Spleen (tissue), 11 donors: ENCODE measurements at regions not wholly inside any gene's neighbourhood (a gene's known extent, or its start where the extent isn't known, plus 50 kb on each side); places are given as distances from the start of the nearest gene placed in this dataset.

Experiments
- DNase-seq: peaks from one replicate; pipeline ENCODE4 v3.0.0-alpha.2; 2020
- H3K27ac ChIP-seq, 8 donors: fragments of 200-600 bp; sonication (generic) in 7 of 8; 1 replicate in 4 of 8; 2 replicates in 4 of 8; pipeline versions ENCODE4 v1.5.0 to v1.8.0; 2016 to 2021; ENCODE audit warnings: inconsistent platforms in 4 of 8, mild to moderate bottlenecking in 4 of 8, moderate library complexity in 1 of 8
- H3K27me3 ChIP-seq, 7 donors: fragments of 200-600 bp; sonication (generic) in 6 of 7; replicated peaks in 1 of 7; 1 replicate in 4 of 7; 2 replicates in 3 of 7; pipeline versions ENCODE4 v1.5.0 to v1.8.0; 2016 to 2021; ENCODE audit warnings: inconsistent platforms in 3 of 7, mild to moderate bottlenecking in 1 of 7
- H3K36me3 ChIP-seq, 6 donors: fragments of 200-600 bp; sonication (generic) in 5 of 6; 1 replicate in 4 of 6; 2 replicates in 2 of 6; pipeline versions ENCODE4 v1.5.0 to v1.8.0; 2016 to 2021; ENCODE audit warnings: inconsistent platforms in 2 of 6
- H3K4me1 ChIP-seq, 6 donors: fragments of 200-600 bp; sonication (generic) in 5 of 6; 1 replicate in 3 of 6; 2 replicates in 3 of 6; pipeline versions ENCODE4 v1.5.0 to v1.8.0; 2016 to 2021; ENCODE audit warnings: inconsistent platforms in 3 of 6
- H3K4me3 ChIP-seq, 8 donors: fragments of 200-600 bp; sonication (generic) in 7 of 8; 1 replicate in 4 of 8; 2 replicates in 4 of 8; pipeline versions ENCODE4 v1.5.0 to v1.8.0; 2016 to 2021; ENCODE audit warnings: inconsistent platforms in 4 of 8, mild to moderate bottlenecking in 4 of 8, moderate library complexity in 2 of 8
- H3K9me3 ChIP-seq, 8 donors: fragments of 200-600 bp; sonication (generic) in 7 of 8; 1 replicate in 4 of 8; 2 replicates in 4 of 8; pipeline versions ENCODE4 v1.5.0 to v1.8.0; 2016 to 2021; ENCODE audit warnings: inconsistent platforms in 4 of 8
- CTCF ChIP-seq, 11 experiments: fragments of 200-600 bp in 7 of 11; fragments of 450-650 bp in 4 of 11; sonication (generic) in 4 of 11; IDR thresholded peaks in 8 of 11; conservative IDR thresholded peaks in 3 of 11; 1 replicate in 7 of 11; 2 replicates in 4 of 11; pipeline versions ENCODE4 v1.4.0 to v1.8.0; 2016 to 2021; ENCODE audit warnings: antibody characterized with exemption in 11 of 11, inconsistent platforms in 4 of 11, mild to moderate bottlenecking in 1 of 11
- POLR2A ChIP-seq, 3 donors: fragments of 450-650 bp; IDR thresholded peaks; one replicate each; pipeline ENCODE4 v1.5.1; 2017; ENCODE audit warnings: antibody characterized with exemption in 3 of 3, mild to moderate bottlenecking in 1 of 3
- POLR2AphosphoS5 ChIP-seq, 3 donors: sonication (generic); formaldehyde crosslinking; IDR thresholded peaks; one replicate each; pipeline ENCODE4 v1.5.1; 2017; ENCODE audit warnings: antibody characterized with exemption in 3 of 3
- WGBS, 5 donors: extraction: QIAGEN DNeasy Blood & Tissue Kit in 3 of 5; methylation state at CpG; one replicate each; pipeline versions ENCODE4 v1.1.5 to v1.1.7; 2013 to 2018; 5-methylcytosine and 5-hydroxymethylcytosine counted together
- intact Hi-C: fragments of 100-400 bp; cut with DNase I; formaldehyde crosslinking; loops from one replicate; pipeline ENCODE4 v1.15.0; 2023; ENCODE audit warnings: low total_unique reads
- donor health status: healthy with polysubstance abuse.
- donor health status: DM: no; HTN: no; CAD: no; lungs with moderate emphysema.
- donor health status: DM: no; HTN: no; CAD: no.
- donor health status: Bipolar disorder and iron deficiency.
- donor health status: healthy.
- donor health status: DM: no; HTN: no; CAD: no.
- donor health status: DM: yes; HTN: yes; CAD: no.

GRCh38 chr5:122547669-122548068, 227.2 kb upstream of the SNX2 start:
- intact Hi-C loops = no loop called here
- WGBS, 5 donors = 80 to 91% (median 81%) methylated on average over 4 of the region's 4 CpGs
- Histone ChIP-seq H3K27me3 (peaks cover 0 to 7% (median 0%) of the 10 kb centered on the region in 7 donors), H3K4me1 (no peaks in the 10 kb centered on the region), H3K36me3 (no peaks in the 10 kb centered on the region), H3K27ac (no peak overlapping the region), H3K4me3 (no peak overlapping the region), H3K9me3 (peaks cover 0 to 9% (median 0%) of the 10 kb centered on the region in 8 donors)
- no peak for DNase-seq
- TF ChIP-seq POLR2A (IDR thresholded peaks at IDR 0.05) (no peak), CTCF (IDR thresholded peaks at IDR 0.05 in 8 of 11, conservative IDR thresholded peaks at IDR 0.05 in 3 of 11) (no peak), POLR2AphosphoS5 (IDR thresholded peaks at IDR 0.05) (no peak)

DNA sequence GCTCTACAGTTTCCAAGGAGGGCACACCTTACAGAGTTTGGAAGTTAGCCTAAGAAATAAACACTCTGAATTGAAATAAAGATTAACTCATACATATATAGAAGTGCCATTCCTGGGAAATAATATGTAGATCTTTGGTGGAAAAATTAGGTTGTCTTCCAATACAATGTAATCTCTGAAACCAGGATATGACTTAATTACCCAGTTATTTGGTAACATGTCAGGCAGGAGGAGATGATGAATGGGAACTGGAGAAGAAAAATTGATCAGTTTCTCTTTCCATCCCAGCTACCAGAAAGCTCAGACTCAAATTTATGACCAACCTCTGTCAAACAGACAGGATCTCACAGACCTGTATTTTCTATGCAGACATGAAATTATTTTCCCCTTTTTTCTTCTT, 215.2 kb upstream of the SNX2 start:
- TF ChIP-seq CTCF (IDR thresholded peaks at IDR 0.05 in 8 of 11, conservative IDR thresholded peaks at IDR 0.05 in 3 of 11) (no peak), POLR2AphosphoS5 (IDR thresholded peaks at IDR 0.05) (no peak), POLR2A (IDR thresholded peaks at IDR 0.05) (no peak)
- no peak for DNase-seq
- Histone ChIP-seq H3K9me3 (no peaks in the 10 kb centered on the region), H3K27me3 (no peaks in the 10 kb centered on the region), H3K27ac (no peak overlapping the region), H3K36me3 (no peaks in the 10 kb centered on the region), H3K4me3 (no peak overlapping the region), H3K4me1 (no peaks in the 10 kb centered on the region)
- intact Hi-C loops = no loop called here

DNA sequence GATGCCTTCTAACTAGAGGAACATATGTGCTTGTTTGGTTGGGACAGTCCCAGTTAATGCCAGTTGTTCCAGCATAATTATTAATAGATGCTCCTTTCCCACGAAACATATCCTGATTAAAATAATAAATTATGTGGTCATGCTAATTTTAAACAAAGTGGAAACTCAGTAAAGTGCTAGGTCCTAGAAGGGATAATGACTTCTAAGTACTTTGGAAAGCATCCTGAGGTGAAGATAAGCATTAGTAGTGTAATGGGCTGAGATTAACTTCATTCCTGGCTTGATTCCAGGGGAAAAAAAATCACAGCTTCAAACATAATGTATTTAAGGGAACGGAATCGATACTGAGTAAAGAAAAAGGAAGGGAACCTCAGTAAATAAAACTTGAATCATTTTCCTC, 213.7 kb upstream of the SNX2 start:
- no peak for DNase-seq
- H3K4me3 ChIP-seq = no peak overlapping the region
- no peaks in the 10 kb centered on the region for H3K9me3 ChIP-seq
- 59 to 77% (median 70%) methylated on average over 3 of the region's 3 CpGs for WGBS, 5 donors
- TF ChIP-seq POLR2AphosphoS5 (IDR thresholded peaks at IDR 0.05) (no peak), POLR2A (IDR thresholded peaks at IDR 0.05) (no peak), CTCF (IDR thresholded peaks at IDR 0.05 in 8 of 11, conservative IDR thresholded peaks at IDR 0.05 in 3 of 11) (no peak)
- intact Hi-C loops = no loop called here
- no peaks in the 10 kb centered on the region for H3K4me1 ChIP-seq
- no peaks in the 10 kb centered on the region for H3K36me3 ChIP-seq
- H3K27ac ChIP-seq = no peak overlapping the region
- no peaks in the 10 kb centered on the region for H3K27me3 ChIP-seq

DNA sequence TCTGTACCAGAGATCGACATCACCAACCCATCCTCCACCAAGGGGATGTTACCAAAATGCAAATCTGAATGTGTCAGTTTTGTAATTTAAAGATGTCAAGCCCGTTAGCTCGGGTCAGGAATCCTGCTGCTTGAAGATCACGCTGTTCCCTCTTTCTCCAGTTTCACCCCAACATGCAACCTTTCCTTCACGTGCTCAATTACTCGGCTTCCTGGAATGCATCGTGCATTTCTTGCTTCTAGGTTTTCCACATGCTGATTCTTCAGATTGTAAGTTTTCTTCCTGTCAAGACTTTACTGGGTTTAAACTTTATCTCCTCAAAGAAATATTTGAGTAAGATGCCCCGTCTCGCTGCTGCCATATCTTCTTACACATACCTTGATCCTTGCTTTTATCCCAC, 209.5 kb upstream of the SNX2 start:
- Histone ChIP-seq H3K27me3 (no peaks in the 10 kb centered on the region), H3K36me3 (no peaks in the 10 kb centered on the region), H3K27ac (no peak overlapping the region), H3K4me3 (no peak overlapping the region), H3K4me1 (no peaks in the 10 kb centered on the region), H3K9me3 (no peaks in the 10 kb centered on the region)
- DNase-seq = no peak
- WGBS, 5 donors = 74 to 89% (median 79%) methylated on average over 9 of the region's 9 CpGs
- TF ChIP-seq POLR2AphosphoS5 (IDR thresholded peaks at IDR 0.05) (no peak), CTCF (IDR thresholded peaks at IDR 0.05 in 8 of 11, conservative IDR thresholded peaks at IDR 0.05 in 3 of 11) (no peak), POLR2A (IDR thresholded peaks at IDR 0.05) (no peak)
- intact Hi-C loops = no loop called here
